K562 (cell line): ENCODE measurements at regions not wholly inside any gene's neighbourhood (a gene's known extent, or its start where the extent isn't known, plus 50 kb on each side); places are given as distances from the start of the nearest gene placed in this dataset.

Experiments
- CBFA2T3 ChIP-seq: fragments of 450-650 bp; IDR thresholded peaks from 2 replicates; pipeline ENCODE4 v1.6.1; 2017
- FOSL1 ChIP-seq: fragments of 200-800 bp; sonication (Bioruptor generic); conservative IDR thresholded peaks from 2 replicates; pipeline ENCODE4 v1.6.1; 2016; ENCODE audit warnings: missing genetic modification characterization, missing compliant biosample characterization
- HOXB6 ChIP-seq: fragments of 250-450 bp; sonication (Bioruptor Pico); IDR thresholded peaks from 2 replicates; pipeline ENCODE4 v1.5.1; 2022; ENCODE audit warnings: mild to moderate bottlenecking, borderline replicate concordance
- IFI16 ChIP-seq: fragments of 250-450 bp; sonication (Bioruptor Pico); IDR thresholded peaks from 2 replicates; pipeline ENCODE4 v2.1.2; 2022; ENCODE audit warnings: mild to moderate bottlenecking, inconsistent platforms
- MCM2 ChIP-seq: fragments of 450-650 bp; IDR thresholded peaks from 2 replicates; pipeline ENCODE4 v1.6.1; 2017; ENCODE audit warnings: low read depth, mild to moderate bottlenecking
- PCBP1 ChIP-seq: fragments of 200-400 bp; formaldehyde crosslinking; IDR thresholded peaks from 2 replicates; pipeline ENCODE4 v1.6.1; 2018; ENCODE audit warnings: mild to moderate bottlenecking, low read depth, low read length; ENCODE audit not compliant: poor library complexity, severe bottlenecking
- SMARCB1 ChIP-seq: IDR thresholded peaks from 2 replicates; pipeline ENCODE4 v1.6.1; 2011; ENCODE audit warnings: improper control_type of control experiment, low read depth; ENCODE audit not compliant: insufficient read length
- TRIM24 ChIP-seq, 2 experiments: fragments of 450-650 bp; IDR thresholded peaks; 2 replicates each; pipeline ENCODE4 v1.6.1; 2016
- ZFP36 ChIP-seq: fragments of 150-350 bp; IDR thresholded peaks from 2 replicates; pipeline ENCODE4 v1.6.1; 2018; ENCODE audit warnings: low read length, low read depth; ENCODE audit not compliant: partially characterized antibody
- ZNF253 ChIP-seq: fragments of 250-450 bp; sonication (Bioruptor Pico); conservative IDR thresholded peaks from 2 replicates; pipeline ENCODE4 v1.6.1; 2021; ENCODE audit warnings: mild to moderate bottlenecking
- ZNF274 ChIP-seq: IDR thresholded peaks from 2 replicates; pipeline ENCODE4 v1.6.1; 2011; ENCODE audit warnings: low read depth, mild to moderate bottlenecking, low read length, moderate library complexity, borderline replicate concordance
- TF ChIP-seq, protein P1 (sequence below): conservative IDR thresholded peaks from 2 replicates; pipeline ENCODE4 v1.6.1; 2011; ENCODE audit warnings: low read depth, mild to moderate bottlenecking, low read length; ENCODE audit not compliant: control insufficient read depth
- TF ChIP-seq, protein P2 (sequence below): fragments of 250-450 bp; sonication (Bioruptor Pico); IDR thresholded peaks from 2 replicates; pipeline ENCODE4 v1.4.0; 2020; ENCODE audit warnings: mild to moderate bottlenecking, moderate library complexity
- TF ChIP-seq, protein P3 (sequence below): fragments of 450-650 bp; IDR thresholded peaks from 2 replicates; pipeline ENCODE4 v1.7.0; 2016; ENCODE audit warnings: borderline replicate concordance
- TF ChIP-seq, protein P4 (sequence below): fragments of 250-450 bp; sonication (Bioruptor Pico); IDR thresholded peaks from 2 replicates; pipeline ENCODE4 v1.4.0; 2020; ENCODE audit warnings: mild to moderate bottlenecking, moderate library complexity, borderline replicate concordance
- TF ChIP-seq, protein P5 (sequence below): fragments of 450-650 bp; formaldehyde crosslinking; IDR thresholded peaks from 2 replicates; pipeline ENCODE4 v1.4.0; 2020; ENCODE audit warnings: mild to moderate bottlenecking, mixed read lengths
- TF ChIP-seq, protein P6 (sequence below): fragments of 250-450 bp; sonication (Bioruptor Pico); IDR thresholded peaks from 2 replicates; pipeline ENCODE4 v1.8.0; 2022; ENCODE audit warnings: inconsistent platforms, mild to moderate bottlenecking, moderate library complexity, borderline replicate concordance

DNA sequence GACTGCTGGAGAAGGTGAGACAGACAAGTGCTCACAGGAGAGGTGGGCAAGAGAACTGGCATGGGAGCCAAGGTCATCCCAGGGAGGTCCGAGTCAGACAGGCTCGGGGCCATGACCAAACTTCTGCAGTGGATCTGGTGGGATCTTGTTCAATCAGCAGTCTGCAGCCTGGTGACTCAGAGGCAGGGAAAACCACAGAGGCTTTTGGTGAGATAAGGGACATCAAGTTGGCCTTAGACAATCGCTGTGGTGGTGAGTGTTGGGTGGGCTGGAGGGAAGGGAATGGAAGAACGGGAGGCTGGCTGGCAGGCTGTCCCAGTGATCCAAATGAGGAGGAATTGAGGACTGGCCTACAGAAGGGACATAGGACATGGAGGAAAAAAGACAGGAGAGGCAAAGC, 123.8 kb downstream of the TMEM174 start (continued):
- TF ChIP-seq, protein P1, sequence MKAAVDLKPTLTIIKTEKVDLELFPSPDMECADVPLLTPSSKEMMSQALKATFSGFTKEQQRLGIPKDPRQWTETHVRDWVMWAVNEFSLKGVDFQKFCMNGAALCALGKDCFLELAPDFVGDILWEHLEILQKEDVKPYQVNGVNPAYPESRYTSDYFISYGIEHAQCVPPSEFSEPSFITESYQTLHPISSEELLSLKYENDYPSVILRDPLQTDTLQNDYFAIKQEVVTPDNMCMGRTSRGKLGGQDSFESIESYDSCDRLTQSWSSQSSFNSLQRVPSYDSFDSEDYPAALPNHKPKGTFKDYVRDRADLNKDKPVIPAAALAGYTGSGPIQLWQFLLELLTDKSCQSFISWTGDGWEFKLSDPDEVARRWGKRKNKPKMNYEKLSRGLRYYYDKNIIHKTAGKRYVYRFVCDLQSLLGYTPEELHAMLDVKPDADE = no peak
- TF ChIP-seq IFI16 (CRISPR knock-in tag) = no peak
- no peak for TF ChIP-seq SMARCB1
- no peak for TF ChIP-seq ZNF253 (CRISPR knock-in tag)
- no peak for TF ChIP-seq ZNF274
- TF ChIP-seq CBFA2T3 = peak; percentile 89
- TF ChIP-seq PCBP1 = no peak
- TF ChIP-seq, protein P2, sequence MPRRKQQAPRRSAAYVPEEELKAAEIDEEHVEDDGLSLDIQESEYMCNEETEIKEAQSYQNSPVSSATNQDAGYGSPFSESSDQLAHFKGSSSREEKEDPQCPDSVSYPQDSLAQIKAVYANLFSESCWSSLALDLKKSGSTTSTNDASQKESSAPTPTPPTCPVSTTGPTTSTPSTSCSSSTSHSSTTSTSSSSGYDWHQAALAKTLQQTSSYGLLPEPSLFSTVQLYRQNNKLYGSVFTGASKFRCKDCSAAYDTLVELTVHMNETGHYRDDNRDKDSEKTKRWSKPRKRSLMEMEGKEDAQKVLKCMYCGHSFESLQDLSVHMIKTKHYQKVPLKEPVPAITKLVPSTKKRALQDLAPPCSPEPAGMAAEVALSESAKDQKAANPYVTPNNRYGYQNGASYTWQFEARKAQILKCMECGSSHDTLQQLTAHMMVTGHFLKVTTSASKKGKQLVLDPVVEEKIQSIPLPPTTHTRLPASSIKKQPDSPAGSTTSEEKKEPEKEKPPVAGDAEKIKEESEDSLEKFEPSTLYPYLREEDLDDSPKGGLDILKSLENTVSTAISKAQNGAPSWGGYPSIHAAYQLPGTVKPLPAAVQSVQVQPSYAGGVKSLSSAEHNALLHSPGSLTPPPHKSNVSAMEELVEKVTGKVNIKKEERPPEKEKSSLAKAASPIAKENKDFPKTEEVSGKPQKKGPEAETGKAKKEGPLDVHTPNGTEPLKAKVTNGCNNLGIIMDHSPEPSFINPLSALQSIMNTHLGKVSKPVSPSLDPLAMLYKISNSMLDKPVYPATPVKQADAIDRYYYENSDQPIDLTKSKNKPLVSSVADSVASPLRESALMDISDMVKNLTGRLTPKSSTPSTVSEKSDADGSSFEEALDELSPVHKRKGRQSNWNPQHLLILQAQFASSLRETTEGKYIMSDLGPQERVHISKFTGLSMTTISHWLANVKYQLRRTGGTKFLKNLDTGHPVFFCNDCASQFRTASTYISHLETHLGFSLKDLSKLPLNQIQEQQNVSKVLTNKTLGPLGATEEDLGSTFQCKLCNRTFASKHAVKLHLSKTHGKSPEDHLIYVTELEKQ (CRISPR knock-in tag) = no peak
- peak; percentile 74 to 77; a peak in 2 of 4 replicates for TF ChIP-seq TRIM24 (IDR thresholded peaks at IDR 0.05)
- peak; percentile 98 for TF ChIP-seq FOSL1
- TF ChIP-seq ZFP36 = no peak
- TF ChIP-seq, protein P3, sequence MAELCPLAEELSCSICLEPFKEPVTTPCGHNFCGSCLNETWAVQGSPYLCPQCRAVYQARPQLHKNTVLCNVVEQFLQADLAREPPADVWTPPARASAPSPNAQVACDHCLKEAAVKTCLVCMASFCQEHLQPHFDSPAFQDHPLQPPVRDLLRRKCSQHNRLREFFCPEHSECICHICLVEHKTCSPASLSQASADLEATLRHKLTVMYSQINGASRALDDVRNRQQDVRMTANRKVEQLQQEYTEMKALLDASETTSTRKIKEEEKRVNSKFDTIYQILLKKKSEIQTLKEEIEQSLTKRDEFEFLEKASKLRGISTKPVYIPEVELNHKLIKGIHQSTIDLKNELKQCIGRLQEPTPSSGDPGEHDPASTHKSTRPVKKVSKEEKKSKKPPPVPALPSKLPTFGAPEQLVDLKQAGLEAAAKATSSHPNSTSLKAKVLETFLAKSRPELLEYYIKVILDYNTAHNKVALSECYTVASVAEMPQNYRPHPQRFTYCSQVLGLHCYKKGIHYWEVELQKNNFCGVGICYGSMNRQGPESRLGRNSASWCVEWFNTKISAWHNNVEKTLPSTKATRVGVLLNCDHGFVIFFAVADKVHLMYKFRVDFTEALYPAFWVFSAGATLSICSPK = no peak
- TF ChIP-seq, protein P4, sequence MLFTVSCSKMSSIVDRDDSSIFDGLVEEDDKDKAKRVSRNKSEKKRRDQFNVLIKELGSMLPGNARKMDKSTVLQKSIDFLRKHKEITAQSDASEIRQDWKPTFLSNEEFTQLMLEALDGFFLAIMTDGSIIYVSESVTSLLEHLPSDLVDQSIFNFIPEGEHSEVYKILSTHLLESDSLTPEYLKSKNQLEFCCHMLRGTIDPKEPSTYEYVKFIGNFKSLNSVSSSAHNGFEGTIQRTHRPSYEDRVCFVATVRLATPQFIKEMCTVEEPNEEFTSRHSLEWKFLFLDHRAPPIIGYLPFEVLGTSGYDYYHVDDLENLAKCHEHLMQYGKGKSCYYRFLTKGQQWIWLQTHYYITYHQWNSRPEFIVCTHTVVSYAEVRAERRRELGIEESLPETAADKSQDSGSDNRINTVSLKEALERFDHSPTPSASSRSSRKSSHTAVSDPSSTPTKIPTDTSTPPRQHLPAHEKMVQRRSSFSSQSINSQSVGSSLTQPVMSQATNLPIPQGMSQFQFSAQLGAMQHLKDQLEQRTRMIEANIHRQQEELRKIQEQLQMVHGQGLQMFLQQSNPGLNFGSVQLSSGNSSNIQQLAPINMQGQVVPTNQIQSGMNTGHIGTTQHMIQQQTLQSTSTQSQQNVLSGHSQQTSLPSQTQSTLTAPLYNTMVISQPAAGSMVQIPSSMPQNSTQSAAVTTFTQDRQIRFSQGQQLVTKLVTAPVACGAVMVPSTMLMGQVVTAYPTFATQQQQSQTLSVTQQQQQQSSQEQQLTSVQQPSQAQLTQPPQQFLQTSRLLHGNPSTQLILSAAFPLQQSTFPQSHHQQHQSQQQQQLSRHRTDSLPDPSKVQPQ (CRISPR knock-in tag) = no peak
- TF ChIP-seq MCM2 = no peak
- TF ChIP-seq, protein P5, sequence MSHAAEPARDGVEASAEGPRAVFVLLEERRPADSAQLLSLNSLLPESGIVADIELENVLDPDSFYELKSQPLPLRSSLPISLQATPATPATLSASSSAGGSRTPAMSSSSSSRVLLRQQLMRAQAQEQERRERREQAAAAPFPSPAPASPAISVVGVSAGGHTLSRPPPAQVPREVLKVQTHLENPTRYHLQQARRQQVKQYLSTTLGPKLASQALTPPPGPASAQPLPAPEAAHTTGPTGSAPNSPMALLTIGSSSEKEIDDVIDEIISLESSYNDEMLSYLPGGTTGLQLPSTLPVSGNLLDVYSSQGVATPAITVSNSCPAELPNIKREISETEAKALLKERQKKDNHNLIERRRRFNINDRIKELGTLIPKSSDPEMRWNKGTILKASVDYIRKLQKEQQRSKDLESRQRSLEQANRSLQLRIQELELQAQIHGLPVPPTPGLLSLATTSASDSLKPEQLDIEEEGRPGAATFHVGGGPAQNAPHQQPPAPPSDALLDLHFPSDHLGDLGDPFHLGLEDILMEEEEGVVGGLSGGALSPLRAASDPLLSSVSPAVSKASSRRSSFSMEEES (CRISPR knock-in tag) = no peak
- no peak for TF ChIP-seq HOXB6 (CRISPR knock-in tag)
- TF ChIP-seq, protein P6, sequence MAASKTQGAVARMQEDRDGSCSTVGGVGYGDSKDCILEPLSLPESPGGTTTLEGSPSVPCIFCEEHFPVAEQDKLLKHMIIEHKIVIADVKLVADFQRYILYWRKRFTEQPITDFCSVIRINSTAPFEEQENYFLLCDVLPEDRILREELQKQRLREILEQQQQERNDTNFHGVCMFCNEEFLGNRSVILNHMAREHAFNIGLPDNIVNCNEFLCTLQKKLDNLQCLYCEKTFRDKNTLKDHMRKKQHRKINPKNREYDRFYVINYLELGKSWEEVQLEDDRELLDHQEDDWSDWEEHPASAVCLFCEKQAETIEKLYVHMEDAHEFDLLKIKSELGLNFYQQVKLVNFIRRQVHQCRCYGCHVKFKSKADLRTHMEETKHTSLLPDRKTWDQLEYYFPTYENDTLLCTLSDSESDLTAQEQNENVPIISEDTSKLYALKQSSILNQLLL (CRISPR knock-in tag) = no peak
